ENCODE measurements at regions not wholly inside any gene's neighbourhood (a gene's known extent, or its start where the extent isn't known, plus 50 kb on each side); places are given as distances from the start of the nearest gene placed in this dataset.
"Not testable (repeated sequence)": the region's sequence is repeated elsewhere in the genome, so short reads cannot be mapped to it uniquely, and the experiment has no call there.

DNA sequence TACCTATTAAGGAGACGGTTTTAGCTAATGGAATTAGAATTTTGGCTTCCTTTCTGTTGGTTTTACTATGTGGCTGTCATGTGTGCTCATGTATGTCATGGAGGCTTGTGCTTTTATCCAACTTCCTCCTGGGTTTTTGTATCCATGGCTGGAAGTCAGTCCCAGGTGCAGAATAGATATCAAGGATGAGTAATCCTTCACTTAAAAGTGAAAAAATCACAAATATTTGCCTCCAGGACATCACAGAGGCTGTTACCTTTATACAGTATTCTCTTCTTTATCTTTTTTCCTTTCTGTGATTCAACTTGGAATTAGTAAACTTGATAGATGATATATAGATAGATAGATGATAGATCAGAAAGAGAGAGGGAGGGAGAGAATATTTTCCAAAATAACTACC lies 706.8 kb downstream of the GALC start:
- no peak for DNase-seq

GRCh38 chr14:87285506-87285905 lies 707.5 kb downstream of the GALC start:
- DNase-seq, result no peak

DNA sequence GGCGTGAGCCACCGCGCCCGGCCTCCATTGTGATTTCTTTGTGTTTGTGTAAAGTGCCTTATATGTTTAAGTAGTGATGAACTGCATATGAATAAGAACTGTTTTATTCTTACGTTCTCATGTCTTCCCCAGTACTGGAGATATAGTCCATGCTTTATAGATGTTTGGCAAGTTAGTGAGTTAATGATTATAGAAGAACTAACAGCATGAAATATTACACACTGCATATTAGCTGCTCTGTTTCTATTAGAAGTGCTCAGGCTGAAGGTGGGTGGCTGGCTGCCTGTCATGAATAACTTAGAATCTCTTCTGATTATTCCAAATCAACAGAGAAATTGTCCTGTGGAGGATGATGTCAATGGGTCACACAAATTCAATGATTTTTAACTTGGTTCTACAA lies 709.4 kb downstream of the GALC start:
- DNase-seq, result no peak

GRCh38 chr14:87282266-87282665 lies 710.7 kb downstream of the GALC start:
- DNase-seq, result no peak

DNA sequence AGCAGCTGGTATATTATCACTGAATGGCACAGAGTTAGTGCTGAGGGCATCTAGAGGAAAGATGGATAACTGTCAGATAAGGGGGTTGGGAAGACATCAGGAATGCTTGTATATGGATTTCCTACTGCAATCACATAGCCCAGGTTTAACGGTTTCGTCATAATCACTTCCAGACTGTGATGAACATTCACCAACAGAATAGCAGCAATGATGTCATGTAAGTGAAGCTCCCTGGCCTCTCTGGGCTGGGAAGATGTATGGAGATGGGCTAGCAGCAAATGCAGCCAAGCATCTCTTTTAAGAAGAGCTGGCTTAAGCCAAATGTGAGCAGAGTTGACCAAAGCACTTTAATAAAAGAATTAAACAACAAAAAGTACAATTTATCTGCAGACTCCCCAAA lies 714.6 kb downstream of the GALC start:
- DNase-seq, result no peak

DNA sequence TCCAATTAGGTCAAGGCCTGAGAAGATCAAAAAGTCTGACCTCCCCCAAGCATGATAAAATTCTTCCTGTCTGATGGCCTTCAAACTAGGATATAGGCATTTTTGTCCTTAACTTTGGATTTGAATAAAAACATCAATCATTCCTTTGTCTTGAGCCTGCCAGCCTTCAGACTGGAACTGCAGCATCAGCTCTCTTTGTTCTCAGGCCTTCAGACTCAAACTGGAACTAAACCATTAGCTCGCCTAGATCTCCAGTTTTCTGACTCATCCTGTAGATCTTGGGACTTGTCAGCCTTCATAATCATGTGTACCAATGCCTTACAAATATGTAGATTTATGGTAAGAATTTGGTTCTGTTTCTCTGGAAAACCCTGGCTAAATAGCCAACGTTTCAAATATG lies 721.7 kb downstream of the GALC start:
- DNase-seq, result no peak

- no peak for DNase-seq
Measured at GRCh38 chr14:87268997-87269396, 724.0 kb downstream of the GALC start.

DNA sequence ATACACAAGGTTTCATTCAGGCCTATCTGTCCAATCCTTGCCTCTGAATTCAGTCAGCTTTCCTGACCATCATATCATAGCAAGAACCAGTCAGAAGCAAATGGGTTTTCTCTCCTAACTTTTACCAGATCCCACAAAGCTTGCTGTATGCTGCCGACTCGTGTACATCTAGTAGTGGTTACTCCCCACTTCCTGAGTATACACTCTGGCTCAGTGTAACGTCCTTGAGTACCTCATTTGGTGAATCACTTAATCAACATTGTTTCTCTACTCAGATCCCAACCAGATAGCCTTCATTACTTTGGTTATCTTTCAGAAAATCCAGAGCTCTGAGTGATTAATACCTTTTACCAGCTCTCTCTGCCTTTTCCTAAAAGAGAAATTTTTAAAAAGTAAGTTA lies 728.2 kb downstream of the GALC start:
- no peak for DNase-seq

GRCh38 chr14:87264272-87264785 lies 728.7 kb downstream of the GALC start:
- no peak for DNase-seq

GRCh38 chr14:87261621-87262020 lies 731.4 kb downstream of the GALC start:
- no peak for DNase-seq

DNA sequence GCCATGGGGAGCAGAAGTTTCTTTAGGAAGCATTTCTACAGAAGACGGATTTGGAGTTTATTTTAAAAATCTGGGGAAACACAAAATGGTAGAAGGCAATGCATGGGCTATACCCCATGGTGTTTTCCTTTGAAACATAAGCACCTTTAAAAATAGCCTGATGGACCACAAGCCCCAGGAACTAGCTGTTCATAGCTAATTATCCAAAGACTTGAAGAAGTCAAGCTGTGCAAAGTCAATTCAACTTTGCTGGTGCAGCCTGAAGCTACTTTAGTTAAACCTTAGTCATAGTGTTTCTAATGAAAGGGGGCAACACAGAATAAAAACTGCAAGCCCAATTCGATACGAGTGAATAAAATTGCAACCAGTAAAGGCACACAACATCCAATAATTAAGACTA lies 732.5 kb downstream of the GALC start:
- no peak for DNase-seq

GRCh38 chr14:87257421-87257820 lies 735.6 kb downstream of the GALC start:
- no peak for DNase-seq

- DNase-seq, result no peak
Measured at GRCh38 chr14:87255058-87255457, 737.9 kb downstream of the GALC start.

GRCh38 chr14:87254331-87254874 lies 738.6 kb downstream of the GALC start:
- no peak for DNase-seq

GRCh38 chr14:87253791-87254190 lies 739.2 kb downstream of the GALC start:
- DNase-seq, result not testable (repeated sequence)

- DNase-seq, result no peak
Measured at GRCh38 chr14:87252103-87252502, 740.9 kb downstream of the GALC start.

DNA sequence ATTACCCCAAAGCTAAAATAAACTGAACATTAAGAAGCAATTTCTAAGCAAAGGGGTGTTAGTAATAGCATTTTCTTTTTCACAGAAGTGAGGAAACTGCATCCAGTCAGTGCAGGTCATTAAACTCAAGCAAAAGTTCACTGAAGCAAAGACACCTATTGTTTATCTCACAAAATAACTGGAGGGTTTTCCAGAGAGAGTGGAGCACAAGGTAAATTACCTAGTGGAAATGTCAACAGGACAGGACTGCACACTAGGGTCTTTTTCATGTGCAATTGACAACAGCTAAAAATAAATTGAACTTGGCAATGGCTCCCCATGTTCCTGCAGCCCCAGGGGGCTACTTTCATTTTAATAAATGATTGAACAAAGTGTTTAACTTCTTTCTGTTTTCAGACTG lies 742.0 kb downstream of the GALC start:
- no peak for DNase-seq

GRCh38 chr14:87241018-87241768 lies 751.8 kb downstream of the GALC start:
- DNase-seq, result no peak

DNA sequence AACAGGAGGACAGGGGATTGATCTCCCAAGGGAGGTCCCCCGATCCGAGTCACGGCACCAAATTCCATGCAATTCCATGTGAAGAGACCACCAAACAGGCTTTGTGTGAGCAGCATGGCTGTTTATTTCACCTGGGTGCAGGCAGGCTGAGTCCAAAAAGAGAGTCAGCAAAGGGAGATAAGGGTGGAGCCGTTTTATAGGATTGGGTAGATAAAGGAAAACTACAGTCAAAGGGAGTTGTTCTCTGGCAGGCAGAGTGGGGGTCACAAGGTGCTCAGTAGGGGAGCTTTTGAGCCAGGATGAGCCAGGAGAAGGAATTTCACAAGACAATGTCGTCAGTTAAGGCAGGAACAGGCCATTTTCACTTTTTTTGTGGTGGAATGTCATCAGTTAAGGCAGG lies 752.7 kb downstream of the GALC start:
- not testable (repeated sequence) for DNase-seq

- no peak for DNase-seq
Measured at GRCh38 chr14:87233806-87234384, 759.1 kb downstream of the GALC start.

DNA sequence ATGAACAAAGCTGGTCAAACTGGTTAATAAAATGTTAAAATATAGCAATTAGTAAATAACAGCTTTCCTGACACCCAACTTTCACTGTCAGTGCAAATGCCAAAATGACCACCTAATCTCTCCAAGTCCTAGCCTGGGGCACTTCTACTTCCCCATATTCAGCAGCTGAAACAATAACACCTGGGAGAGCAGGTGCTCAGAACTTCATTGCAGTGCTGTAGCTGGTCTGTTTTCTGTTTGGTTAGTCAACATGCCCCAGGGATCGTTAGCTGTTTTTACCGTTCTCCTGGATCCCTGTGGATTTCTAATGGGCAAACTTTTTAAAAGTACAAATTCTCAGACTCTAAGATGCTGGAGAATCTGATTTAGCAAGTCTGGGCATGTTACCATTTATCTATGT lies 759.7 kb downstream of the GALC start:
- DNase-seq, result no peak

GRCh38 chr14:87231336-87232026 lies 761.5 kb downstream of the GALC start:
- no peak for DNase-seq

DNA sequence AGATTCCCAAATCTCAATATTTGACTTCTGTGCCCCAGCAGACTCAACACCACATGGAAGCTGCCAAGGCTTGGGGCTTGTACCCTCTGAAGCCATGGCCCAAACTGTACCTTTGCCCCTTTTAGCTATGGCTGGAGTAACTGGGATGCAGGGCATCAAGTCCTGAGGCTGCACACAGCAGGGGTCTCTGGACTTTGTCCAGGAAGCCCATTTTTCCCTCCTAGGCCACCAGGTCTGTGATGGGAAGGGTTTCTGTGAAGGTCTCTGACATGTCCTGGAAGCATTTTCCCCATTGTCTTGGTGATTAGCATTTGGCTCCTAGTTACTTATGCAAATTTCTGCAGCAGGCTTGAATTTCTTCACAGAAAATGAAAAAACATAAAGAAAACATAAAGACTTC lies 762.3 kb downstream of the GALC start:
- no peak for DNase-seq

- no peak for DNase-seq
Measured at GRCh38 chr14:87229131-87229530, 763.9 kb downstream of the GALC start.

Data from KG1 (cell line).